Muscle layer of duodenum (tissue), 2 donors: ENCODE measurements at regions not wholly inside any gene's neighbourhood (a gene's known extent, or its start where the extent isn't known, plus 50 kb on each side); places are given as distances from the start of the nearest gene placed in this dataset.
"Not testable (repeated sequence)": the region's sequence is repeated elsewhere in the genome, so short reads cannot be mapped to it uniquely, and the experiment has no call there.

Experiments
- H3K27ac ChIP-seq: one replicate; pipeline ENCODE4 v1.7.0; 2013; ENCODE audit warnings: mild to moderate bottlenecking, low read length
- H3K27me3 ChIP-seq: one replicate; pipeline ENCODE4 v1.7.0; 2013; ENCODE audit warnings: low read depth, mild to moderate bottlenecking, control low read depth, low read length
- H3K36me3 ChIP-seq, 2 donors: one replicate each; pipeline ENCODE4 v1.7.0; 2013; ENCODE audit warnings: low read length in 2 of 2, control low read depth in 1 of 2, mild to moderate bottlenecking in 1 of 2; ENCODE audit not compliant: insufficient read depth in 2 of 2, control insufficient read depth in 1 of 2
- H3K4me1 ChIP-seq, 2 donors: one replicate each; pipeline ENCODE4 v1.7.0; 2013; ENCODE audit warnings: low read length in 2 of 2, mild to moderate bottlenecking in 2 of 2, control low read depth in 1 of 2, moderate library complexity in 1 of 2; ENCODE audit not compliant: insufficient read depth in 2 of 2, control insufficient read depth in 1 of 2
- H3K4me3 ChIP-seq, 2 donors: one replicate each; pipeline ENCODE4 v1.7.0; 2013; ENCODE audit warnings: low read length in 2 of 2, low read depth in 1 of 2, mild to moderate bottlenecking in 1 of 2
- H3K9me3 ChIP-seq, 2 donors: one replicate each; pipeline ENCODE4 v1.7.0; 2013; ENCODE audit warnings: low read length in 2 of 2, control low read depth in 1 of 2, mild to moderate bottlenecking in 1 of 2; ENCODE audit not compliant: control insufficient read depth in 1 of 2
- donor health status: healthy.

DNA sequence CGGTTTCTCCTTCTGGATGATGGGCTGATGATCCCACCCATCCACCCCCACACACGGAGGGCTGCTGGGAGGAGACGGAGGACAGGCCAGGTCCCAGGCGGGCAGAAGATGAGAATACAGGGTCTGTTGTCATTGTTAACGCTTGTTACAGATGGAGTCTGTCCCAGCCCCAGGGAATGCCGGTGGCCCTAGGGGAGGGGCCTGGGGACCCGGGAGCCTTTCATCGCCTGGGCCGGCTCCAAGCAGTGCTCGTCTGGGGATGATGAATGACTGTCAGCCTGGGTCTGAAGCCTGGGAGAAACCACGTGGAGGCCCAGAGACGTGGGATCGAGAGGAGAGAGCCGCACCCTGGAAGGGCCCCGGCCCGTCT is 69.2 kb downstream of the UNCX start:
- H3K27me3 ChIP-seq: no peaks in the 10 kb centered on the region
- H3K4me1 ChIP-seq: no peaks in the 10 kb centered on the region
- no peaks in the 10 kb centered on the region for H3K36me3 ChIP-seq
- H3K4me3 ChIP-seq: no peak overlapping the region
- no peaks in the 10 kb centered on the region for H3K9me3 ChIP-seq
- no peak overlapping the region for H3K27ac ChIP-seq

GRCh38 chr7:1302936-1303335 is 70.3 kb downstream of the UNCX start:
- H3K27me3 ChIP-seq: no peaks in the 10 kb centered on the region
- H3K27ac ChIP-seq: no peak overlapping the region

DNA sequence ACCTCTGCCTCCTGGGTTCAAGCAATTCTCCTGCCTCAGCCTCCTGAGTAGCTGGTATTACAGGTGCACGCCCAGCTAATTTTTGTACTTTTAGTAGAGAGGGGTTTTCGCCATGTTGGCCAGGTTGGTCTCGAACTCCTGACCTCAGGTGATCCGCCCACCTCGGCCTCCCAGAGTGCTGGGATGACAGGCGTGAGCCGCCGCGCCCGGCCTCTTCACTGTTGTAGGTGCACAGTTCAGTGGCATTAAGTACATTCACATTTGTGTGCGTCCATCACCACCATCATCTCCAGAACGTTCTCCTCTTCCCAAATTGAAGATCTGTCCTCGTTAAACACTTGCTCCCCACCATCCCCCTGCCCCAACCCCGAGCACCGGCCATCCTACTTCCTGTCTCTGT is 71.3 kb downstream of the UNCX start:
- H3K36me3 ChIP-seq, H3K27ac ChIP-seq, H3K4me3 ChIP-seq, H3K9me3 ChIP-seq, H3K27me3 ChIP-seq, H3K4me1 ChIP-seq: not testable (repeated sequence)

More at GRCh38 chr7:1302936-1303335, 70.3 kb downstream of the UNCX start:
- no peaks in the 10 kb centered on the region for H3K36me3 ChIP-seq
- H3K9me3 ChIP-seq: peaks cover 0 to 3% of the 10 kb centered on the region in 2 donors
- H3K4me3 ChIP-seq: no peak overlapping the region
- no peaks in the 10 kb centered on the region for H3K4me1 ChIP-seq

DNA sequence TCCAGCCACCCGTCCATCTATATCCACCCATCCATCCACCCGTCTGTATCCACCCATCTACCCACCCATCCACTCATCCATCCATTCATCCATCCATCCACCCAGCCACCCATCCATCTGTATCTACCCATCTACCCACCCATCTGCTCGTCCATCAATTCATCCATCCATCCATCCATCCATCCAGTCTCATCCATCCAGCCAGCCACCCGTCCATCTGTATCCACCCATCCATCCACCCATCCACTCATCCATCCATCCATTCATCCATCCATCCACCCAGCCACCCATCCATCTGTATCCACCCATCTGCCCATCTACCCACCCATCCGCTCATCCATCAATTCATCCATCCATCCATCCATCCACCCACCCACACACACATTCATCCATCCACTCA is 73.2 kb downstream of the UNCX start:
- H3K9me3 ChIP-seq: peaks cover 0 to 3% of the 10 kb centered on the region in 2 donors
- no peaks in the 10 kb centered on the region for H3K36me3 ChIP-seq
- H3K27me3 ChIP-seq: no peaks in the 10 kb centered on the region
- H3K27ac ChIP-seq: no peak overlapping the region
- H3K4me1 ChIP-seq: no peaks in the 10 kb centered on the region
- H3K4me3 ChIP-seq: no peak overlapping the region

DNA sequence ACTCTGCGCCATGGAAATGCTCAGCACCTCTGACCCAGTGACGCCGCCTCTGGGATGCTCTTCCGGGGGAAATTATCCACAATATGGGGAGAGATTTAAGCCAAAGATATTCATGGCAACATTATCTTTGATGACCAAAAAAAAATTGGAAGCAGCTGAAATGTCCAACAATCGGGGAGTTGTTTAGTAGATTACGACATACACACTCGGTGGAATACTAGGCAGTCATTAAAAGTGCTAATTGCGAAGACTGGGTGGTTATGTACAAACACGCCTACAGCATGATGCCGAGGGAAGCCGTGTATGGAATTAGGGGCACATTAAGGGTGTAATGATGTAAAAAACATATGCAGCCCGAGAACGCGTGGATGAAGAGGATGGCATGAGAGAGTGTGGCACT is 75.2 kb downstream of the UNCX start:
- Histone ChIP-seq H3K4me3 (no peak overlapping the region), H3K4me1 (no peaks in the 10 kb centered on the region), H3K27ac (no peak overlapping the region), H3K36me3 (no peaks in the 10 kb centered on the region), H3K9me3 (peaks cover 0 to 3% of the 10 kb centered on the region in 2 donors), H3K27me3 (no peaks in the 10 kb centered on the region)

- H3K27me3 ChIP-seq: no peaks in the 10 kb centered on the region
- H3K9me3 ChIP-seq: peaks cover 0 to 3% of the 10 kb centered on the region in 2 donors
Measured at GRCh38 chr7:1309290-1309689, 76.6 kb downstream of the UNCX start.

DNA sequence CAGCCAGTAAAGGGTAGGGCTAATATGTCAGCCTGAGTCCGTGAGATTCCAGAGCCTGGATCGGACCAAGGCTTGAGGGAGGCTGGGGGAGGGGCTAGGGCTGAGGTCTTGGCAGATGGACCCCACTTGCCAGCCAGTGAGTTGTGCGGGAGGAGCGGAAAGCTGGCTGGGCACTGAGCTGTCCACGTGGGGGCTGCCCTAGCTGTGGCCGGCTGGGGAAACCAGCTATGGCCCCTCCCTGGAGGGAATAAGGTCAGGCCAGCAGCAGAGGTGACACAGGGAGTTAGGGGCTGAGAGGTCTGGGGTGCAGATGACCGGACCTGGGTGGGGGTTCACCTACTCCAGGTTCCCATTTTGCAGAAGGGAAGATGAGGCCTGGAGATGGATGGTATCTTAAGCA is 77.3 kb downstream of the UNCX start:
- H3K27ac ChIP-seq: no peak overlapping the region
- H3K36me3 ChIP-seq: no peaks in the 10 kb centered on the region
- no peaks in the 10 kb centered on the region for H3K27me3 ChIP-seq
- H3K4me3 ChIP-seq: no peak overlapping the region
- no peaks in the 10 kb centered on the region for H3K4me1 ChIP-seq
- peaks cover 0 to 3% of the 10 kb centered on the region in 2 donors for H3K9me3 ChIP-seq

More at GRCh38 chr7:1309290-1309689, 76.6 kb downstream of the UNCX start:
- H3K4me1 ChIP-seq: no peaks in the 10 kb centered on the region
- H3K36me3 ChIP-seq: no peaks in the 10 kb centered on the region
- no peak overlapping the region for H3K27ac ChIP-seq
- no peak overlapping the region for H3K4me3 ChIP-seq

DNA sequence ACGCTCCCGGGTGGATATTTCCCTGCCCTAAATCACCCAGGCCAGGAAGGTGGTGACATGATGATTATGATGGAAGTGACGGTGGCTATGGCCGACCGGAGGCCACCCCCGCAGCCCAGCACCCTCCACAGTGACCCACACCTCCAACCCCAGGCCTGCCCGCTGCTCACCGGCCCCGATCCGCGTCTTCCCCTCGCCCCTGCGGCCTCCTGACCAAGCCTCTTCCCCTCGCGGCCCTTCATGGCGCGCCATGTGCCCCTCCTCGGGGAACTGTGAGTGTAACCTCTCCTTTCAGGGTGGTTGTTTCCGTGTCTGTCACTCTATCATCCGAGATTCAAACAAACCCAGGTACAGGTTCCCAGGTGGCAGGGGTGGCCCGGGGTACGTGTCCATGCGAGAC is 78.3 kb downstream of the UNCX start:
- H3K4me1 ChIP-seq: no peaks in the 10 kb centered on the region
- no peak overlapping the region for H3K4me3 ChIP-seq
- H3K36me3 ChIP-seq: no peaks in the 10 kb centered on the region
- H3K27me3 ChIP-seq: no peaks in the 10 kb centered on the region
- peaks cover 0 to 3% of the 10 kb centered on the region in 2 donors for H3K9me3 ChIP-seq
- H3K27ac ChIP-seq: no peak overlapping the region

- H3K9me3 ChIP-seq: peaks cover 0 to 3% of the 10 kb centered on the region in 2 donors
- H3K4me3 ChIP-seq: no peak overlapping the region
- H3K27me3 ChIP-seq: no peaks in the 10 kb centered on the region
- H3K36me3 ChIP-seq: no peaks in the 10 kb centered on the region
- H3K4me1 ChIP-seq: no peaks in the 10 kb centered on the region
- no peak overlapping the region for H3K27ac ChIP-seq
Measured at GRCh38 chr7:1311406-1312135, 78.9 kb downstream of the UNCX start.

DNA sequence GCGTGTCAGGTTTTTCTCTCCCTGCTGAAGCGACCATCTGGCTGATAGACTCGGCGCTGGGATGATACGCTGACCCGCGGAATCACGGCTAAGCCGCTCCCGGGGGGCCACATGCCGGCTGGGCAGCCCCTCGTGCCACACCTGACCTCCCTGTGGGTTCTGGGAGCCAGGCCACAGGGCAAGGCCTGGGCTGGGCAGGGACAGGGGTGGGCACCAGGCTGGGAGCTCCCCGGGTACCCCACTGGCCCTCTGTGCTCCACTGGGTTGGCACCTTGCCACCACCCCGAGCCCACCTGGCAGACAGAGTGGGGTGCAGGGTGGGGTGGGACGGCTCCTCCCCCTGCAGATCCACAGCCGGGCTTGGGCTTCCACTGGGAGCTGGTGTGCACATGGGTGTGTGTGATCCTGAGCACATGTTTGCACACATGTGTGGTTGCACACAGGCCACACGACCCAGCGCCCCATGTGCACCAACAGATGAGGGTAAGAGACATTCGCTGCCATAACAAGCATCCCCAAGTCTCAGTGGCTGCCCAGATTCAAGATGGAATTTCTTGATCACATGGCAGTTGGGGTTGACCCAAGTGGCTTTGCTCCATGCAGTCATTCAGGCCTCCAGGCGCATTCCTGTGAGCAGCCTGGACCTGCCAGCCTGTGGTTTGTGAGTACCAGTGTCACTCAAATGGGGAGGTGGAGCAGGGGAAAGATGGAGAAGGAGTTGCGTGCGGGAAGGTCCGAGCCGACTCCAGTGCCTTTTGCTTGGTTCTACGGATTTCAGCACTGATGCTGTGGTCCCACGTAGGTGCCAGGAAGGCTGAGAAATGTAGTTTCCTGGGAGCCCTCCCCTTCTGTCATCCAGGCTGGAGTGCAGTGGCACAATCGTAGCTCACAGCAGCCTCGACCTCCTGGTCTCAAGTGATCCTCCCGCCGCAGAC is 79.7 kb downstream of the UNCX start:
- H3K36me3 ChIP-seq: no peaks in the 10 kb centered on the region

DNA sequence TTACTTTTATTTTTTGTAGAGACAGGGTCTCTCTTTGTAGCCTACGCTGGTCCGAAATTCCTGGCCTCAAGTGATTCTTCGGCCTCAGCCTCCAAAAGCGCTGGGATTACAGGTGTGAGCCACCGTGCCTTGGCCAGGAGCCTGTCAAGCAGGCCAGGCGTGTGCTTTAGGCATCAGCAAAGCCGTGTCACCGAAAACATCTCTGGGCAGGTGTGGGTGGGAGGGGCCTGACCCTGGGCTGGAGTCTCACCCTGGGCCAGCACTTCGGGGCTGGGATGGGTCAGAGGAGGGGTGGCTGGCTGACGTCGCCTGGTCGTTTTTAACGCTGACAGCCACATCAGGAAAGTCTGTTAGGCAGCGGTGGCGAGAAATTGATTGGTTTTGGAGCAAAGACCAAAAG is 80.9 kb downstream of the UNCX start:
- no peaks in the 10 kb centered on the region for H3K27me3 ChIP-seq
- no peak overlapping the region for H3K27ac ChIP-seq
- H3K36me3 ChIP-seq: no peaks in the 10 kb centered on the region
- no peak overlapping the region for H3K4me3 ChIP-seq
- H3K9me3 ChIP-seq: no peaks in the 10 kb centered on the region
- H3K4me1 ChIP-seq: no peaks in the 10 kb centered on the region

More for the DNA sequence above, 79.7 kb downstream of the UNCX start:
- H3K27ac ChIP-seq: no peak overlapping the region
- no peaks in the 10 kb centered on the region for H3K27me3 ChIP-seq
- H3K4me1 ChIP-seq: no peaks in the 10 kb centered on the region
- H3K9me3 ChIP-seq: peaks cover 0 to 3% of the 10 kb centered on the region in 2 donors
- H3K4me3 ChIP-seq: no peak overlapping the region
